CD4-positive, alpha-beta T cell treated with Interleukin-12 subunit alpha and Interleukin-12 subunit beta, for 1 hour (primary cell): ENCODE measurements at regions not wholly inside any gene's neighbourhood (a gene's known extent, or its start where the extent isn't known, plus 50 kb on each side); places are given as distances from the start of the nearest gene placed in this dataset.

ENCODE experiments used
- DNase-seq: peaks from one replicate; pipeline ENCODE4 v3.0.0-alpha.2; 2020

DNA sequence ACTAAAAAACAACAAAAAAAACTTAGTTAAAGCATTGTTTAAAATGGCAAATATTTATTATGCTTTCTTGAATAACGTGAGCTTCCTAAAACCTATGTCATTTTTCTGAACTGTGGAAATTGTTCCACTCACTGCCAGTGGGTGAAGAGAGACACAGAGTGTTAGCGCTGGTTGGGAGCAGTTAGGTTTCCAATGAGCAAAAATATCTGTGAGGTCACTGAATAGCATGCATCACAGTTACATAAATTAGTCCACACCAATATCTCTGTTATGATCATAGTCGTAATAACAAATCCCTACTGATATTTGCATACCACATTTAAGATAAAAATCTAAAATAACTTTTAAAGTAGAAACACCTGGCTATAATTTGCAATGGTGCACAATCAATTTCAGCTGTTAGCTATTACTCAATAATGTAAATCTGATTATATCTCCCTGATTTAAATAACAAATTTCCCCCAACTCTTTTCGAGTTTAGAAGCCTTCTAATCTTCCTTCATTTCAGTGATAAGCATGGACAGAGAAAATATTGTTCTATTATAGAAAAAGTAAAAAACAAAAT, 1094.0 kb upstream of the KLHL29 start:
- no peak for DNase-seq

- no peak for DNase-seq
These were observed 1083.8 kb upstream of the KLHL29 start for GRCh38 chr2:22301228-22301627.

DNA sequence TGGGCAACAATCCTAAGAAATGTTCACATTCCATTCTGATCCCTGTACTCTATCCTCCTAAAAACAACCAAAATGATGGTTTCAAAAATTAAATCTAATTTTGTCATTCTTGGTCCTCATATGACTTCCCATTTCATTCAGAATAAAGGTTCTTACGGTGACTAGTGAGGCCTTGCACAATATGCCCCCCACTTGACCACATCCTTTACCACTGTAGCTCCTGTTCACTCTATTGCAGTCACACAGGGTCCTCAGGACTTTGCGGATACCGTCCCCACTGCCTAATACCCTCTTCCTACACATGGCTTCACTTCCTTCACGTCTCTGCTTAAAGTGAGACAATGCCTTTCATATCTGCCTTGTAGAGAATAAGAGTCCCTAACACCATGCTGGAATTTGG, 1058.7 kb upstream of the KLHL29 start:
- no peak for DNase-seq

DNA sequence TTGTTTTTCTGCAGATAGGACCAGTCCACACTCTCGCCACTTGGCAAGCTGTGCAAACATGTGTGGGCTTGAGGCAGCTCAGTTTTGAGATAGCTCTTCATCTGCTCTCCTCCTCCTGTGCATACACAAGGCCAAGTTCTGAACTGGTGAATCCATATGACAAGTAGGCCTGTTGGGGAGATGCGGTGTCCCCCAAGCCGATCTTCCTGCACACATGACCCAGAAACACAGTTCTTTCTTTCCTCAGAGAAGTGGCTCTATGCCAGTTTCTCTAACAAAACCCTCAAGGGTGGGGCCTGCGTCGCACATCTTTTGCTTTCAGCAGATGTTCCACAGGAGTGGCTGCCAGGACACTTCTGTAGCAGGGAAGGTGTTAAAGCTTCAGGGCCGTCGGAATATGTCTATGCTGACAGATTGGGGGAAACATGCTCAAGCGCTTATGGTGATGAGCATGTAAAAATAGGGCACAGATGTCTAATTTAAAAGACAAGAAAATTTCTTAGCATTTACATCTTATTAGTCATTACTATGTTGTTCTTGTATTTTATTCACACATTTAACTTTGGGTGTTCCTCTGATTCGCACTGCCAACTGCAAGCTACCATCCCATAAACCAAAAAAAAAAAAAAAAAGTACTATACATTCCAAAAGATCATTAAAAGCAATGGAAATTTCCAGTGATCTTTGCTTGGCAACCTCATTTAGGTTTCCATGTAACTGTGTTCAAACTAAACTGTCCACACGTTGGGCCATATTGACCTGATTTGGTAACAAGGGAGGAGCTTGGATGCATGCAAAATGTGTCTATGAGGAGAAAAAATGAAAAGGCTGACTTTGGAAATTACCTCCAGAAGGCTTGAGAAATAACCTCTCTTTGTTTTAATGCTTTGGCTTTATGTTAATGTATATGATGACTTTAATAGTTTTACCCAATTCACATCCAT, 1055.5 kb upstream of the KLHL29 start:
- DNase-seq, result no peak

DNA sequence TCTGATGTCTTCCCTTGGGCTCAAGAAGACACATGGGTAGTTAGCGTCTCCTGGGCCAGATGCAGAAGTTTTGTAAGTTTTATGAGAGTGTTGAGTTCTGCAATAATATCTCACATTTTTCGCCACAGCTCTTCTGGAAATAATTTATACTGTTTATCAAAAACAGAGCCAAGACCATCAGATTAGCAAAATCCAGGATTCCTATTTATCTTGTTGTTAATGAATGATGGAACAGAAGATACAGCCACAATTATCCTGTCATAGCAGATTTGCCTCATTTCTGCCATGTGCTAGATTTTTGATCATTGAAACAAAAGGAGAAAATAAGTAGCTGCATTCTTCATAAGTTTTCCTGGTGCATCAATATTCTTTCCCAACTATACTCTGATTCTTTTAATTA, 1048.6 kb upstream of the KLHL29 start:
- DNase-seq, result no peak

DNA sequence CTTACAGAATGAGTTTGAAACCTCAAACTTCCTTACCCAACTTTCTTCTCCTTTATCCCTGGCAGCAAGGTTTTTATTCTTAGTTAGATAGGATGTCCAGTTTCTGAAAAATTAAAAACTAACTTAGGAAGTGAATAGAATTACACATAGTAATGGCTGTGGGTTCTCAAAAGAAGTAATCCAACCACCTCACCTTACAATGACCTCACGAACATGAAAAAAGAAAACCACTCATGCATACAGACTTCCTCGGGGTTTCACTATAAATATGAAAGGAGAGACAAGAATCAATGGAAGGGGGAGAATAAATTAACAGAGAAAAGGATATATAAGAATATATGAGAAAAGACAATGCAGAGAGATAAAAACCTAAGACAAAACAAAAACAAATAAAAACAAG, 1044.3 kb upstream of the KLHL29 start:
- no peak for DNase-seq

DNA sequence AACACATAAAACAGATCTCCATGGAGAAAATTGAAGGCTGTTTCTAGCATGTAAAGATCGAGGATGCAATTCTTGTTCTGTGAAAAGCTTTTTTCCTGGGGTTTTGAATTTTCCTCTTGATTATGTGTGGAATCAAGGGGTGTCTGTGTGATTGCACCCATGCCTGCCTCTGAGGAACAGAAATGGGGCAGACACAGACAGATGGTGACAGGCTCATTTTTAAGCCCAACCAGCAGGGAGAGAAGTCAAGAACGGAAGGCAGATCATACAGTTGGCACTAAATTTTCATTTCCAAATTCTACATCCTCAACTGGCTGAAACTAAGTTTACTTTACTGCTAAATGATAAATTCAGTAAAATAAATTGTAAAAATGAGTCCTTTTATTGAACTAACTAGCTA, 1037.7 kb upstream of the KLHL29 start:
- no peak for DNase-seq

DNA sequence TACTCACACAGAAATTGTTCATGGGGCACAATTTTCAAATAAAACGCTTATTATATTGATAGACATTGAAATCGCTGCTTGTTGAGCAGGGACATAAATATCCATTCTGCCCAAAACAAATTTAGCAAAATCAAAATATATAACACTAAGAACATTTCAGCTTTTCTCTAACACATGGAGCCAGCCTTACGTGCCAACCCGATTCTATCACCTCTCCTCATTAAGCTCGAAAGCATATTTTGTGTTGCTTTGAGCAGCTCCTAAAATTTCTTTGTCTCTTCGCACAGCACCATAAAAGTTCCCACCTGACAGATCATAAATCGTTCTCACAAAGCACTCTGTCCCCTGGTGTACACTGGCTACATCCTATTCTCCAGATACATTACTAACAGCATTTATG, 1034.4 kb upstream of the KLHL29 start:
- DNase-seq, result no peak

DNA sequence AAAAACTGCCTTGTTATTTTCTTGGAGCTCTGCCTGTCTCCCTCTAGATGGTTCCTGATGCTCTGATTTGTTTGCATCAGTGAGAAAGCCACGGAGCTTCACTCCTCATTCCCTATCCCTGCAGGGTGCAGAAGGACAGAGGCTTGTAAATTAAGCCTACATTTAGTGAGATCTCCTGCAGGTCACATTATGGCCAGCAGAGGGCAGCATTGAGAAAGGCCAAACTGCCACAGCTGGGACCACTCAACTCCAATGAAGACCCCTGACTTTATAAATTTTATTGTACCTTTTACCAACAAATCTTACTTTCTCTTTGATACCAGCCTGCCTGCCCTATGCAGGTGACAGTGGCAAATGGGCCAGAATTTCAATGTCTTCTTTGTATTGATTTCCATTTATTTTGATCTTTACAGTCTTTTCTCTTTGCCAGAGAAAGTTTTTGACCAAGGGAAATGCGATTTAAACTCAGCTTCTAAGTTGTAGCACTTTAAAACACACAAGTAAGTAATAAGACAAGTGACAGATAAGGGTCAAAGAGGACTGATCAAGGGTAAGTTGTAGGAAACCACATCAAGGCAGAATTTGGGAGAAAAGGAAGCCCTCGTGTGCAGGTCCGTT, 1029.1 kb upstream of the KLHL29 start:
- peak; percentile 15 for DNase-seq

DNA sequence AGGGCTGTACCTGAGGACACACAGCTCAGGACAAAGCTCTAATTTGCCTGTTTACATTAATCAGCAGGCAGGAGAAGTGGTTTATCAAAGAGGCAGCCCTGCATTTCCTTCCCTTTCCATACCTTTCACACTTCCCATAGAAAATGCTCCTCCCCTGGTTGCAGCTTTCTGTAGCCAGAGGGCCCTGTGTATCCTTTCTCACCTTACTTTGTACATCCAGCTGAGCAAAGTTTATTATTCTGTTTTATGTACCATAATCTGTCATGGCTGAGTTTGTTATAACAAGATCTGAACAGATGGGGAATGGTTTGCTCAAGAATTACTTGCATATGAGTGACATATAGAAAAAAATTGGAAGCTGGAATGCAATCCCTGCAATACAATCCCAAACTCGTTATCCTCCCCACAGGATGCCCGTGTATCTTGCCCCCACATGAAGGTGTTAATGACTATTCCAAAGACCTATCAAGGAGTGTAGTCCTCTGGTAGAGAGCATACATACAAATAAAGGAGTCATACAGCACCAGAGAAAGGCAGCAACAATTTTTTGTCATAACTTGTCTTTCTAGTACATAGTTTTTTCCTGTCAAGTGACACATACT, 1025.8 kb upstream of the KLHL29 start:
- DNase-seq, result no peak

- no peak for DNase-seq
These were observed 1024.1 kb upstream of the KLHL29 start for GRCh38 chr2:22360735-22361374.

- DNase-seq, result no peak
These were observed 1023.4 kb upstream of the KLHL29 start for GRCh38 chr2:22361571-22361970.

DNA sequence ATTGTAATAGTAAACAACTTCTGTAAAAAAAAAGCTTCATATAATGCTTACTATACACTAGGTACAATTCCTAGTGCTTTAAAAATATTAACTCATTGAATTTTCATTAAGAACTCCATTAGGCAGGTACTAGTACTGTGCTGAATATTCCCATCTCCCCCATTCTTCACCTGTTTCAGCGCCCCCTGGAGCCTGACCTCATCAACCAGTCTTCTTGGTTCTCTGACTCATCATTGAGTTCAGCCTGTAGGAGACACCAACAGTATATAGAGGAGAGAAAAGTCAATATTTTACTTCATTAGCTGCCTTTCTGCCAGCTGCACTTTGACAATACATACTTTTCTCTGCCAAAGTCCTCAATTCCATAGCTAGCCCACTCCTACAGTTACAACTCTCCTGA, 1009.9 kb upstream of the KLHL29 start:
- no peak for DNase-seq

DNA sequence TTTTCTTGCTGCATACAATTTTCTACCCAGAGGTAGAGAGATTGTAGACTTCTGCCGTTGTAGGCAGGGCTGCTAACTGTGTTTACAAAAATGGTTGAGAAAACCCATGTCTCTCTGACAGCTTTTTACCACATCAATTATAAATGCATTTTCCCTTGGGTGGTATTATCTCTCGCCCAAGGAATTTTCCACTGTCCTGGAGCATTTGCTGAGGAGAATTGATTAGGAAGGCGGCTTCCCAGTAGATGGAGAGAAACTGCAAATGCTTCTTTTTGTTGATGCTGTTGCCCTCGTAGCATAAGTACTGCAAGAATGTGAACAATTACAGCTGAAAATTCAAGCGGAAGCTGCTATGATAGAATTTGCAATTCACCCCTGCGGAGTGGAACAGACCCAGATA, 1007.7 kb upstream of the KLHL29 start:
- DNase-seq, result no peak

GRCh38 chr2:22382479-22383169, 1002.4 kb upstream of the KLHL29 start:
- DNase-seq, result no peak

- no peak for DNase-seq
These were observed 987.1 kb upstream of the KLHL29 start for GRCh38 chr2:22397847-22398246.

DNA sequence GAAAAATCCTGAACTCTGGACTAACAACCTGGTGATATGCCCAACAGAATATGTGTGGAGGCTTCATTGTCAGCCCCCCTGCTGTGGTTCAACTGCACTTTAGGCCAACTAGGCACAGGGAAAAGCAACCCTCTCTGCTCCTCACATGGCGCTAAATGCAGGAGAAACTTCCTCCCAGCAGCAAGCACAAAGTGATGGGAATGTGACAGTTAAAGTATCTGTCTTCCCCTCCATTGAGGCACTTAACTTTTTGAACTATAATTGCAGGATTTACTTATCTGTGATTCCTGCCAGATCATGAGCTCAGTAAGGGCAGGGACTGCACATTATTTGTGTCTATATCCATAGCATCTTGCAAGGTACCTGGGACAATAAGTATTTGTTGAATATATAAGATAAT, 981.2 kb upstream of the KLHL29 start:
- DNase-seq, result no peak

DNA sequence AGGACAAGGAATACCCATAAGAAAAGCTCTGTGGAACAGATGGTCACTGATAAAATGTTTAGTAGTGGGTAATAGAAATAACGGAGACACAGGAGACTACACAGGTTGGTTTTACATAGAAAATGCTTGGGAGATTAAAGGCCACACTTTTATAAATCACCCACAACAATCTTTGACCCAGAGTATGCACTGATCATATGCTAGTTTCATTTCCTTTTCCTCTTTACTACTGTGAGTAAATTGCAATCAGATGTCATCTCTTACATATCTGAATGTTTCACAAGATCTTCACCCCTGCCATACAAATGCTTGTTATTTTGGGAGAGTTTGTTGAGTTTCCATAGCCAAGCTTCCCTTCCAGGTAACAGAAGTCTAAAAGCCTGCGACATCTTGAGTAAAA, 978.4 kb upstream of the KLHL29 start:
- DNase-seq, result no peak

GRCh38 chr2:22420076-22420475, 964.9 kb upstream of the KLHL29 start:
- DNase-seq, result no peak

DNA sequence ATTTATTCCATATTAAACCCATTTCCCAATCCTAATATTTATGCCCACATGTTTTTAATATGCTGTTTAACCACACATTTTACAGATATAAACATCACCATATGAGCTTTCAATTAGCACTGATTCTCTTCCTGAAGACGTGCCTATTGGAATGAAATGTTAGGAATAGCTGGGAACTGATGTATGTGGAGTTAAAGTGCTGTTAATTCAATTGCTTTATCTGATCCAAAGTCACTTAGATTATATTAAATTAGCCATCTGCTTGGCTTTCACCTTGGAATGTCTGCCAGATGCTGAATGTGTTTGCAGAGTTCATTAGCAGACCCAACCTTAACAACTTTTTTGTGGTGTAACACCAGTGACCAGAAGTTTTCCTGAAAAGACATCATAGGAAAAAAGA, 942.9 kb upstream of the KLHL29 start:
- DNase-seq, result no peak

- no peak for DNase-seq
These were observed 940.7 kb upstream of the KLHL29 start for GRCh38 chr2:22444281-22444680.

- DNase-seq, result no peak
These were observed 935.3 kb upstream of the KLHL29 start for GRCh38 chr2:22449696-22450095.

- no peak for DNase-seq
These were observed 934.1 kb upstream of the KLHL29 start for GRCh38 chr2:22450831-22451230.
